ENCODE measurements at regions not wholly inside any gene's neighbourhood (a gene's known extent, or its start where the extent isn't known, plus 50 kb on each side); places are given as distances from the start of the nearest gene placed in this dataset.
"Not testable (repeated sequence)": the region's sequence is repeated elsewhere in the genome, so short reads cannot be mapped to it uniquely, and the experiment has no call there.

GRCh38 chr6:23533944-23534343 lies 592.1 kb upstream of the NRSN1 start:
- Mint-ChIP-seq H3K27me3 (no peaks in the 10 kb centered on the region), H3K36me3 (peaks cover 3% of the 10 kb centered on the region), H3K4me3 (no peak overlapping the region), H3K4me1 (ENCODE audit: unreplicated experiment) (peaks cover 5% of the 10 kb centered on the region), H3K27ac (no peak overlapping the region), H3K9me3 (peaks cover 12% of the 10 kb centered on the region)
- DNase-seq (ENCODE audit: extremely low spot score, unreplicated experiment) = no peak
- no peak for TF ChIP-seq CTCF (conservative IDR thresholded peaks at IDR 0.05)

GRCh38 chr6:23534351-23534750 lies 591.7 kb upstream of the NRSN1 start:
- H3K4me3 Mint-ChIP-seq = no peak overlapping the region
- TF ChIP-seq CTCF (conservative IDR thresholded peaks at IDR 0.05) = no peak
- no peak for DNase-seq (ENCODE audit: extremely low spot score, unreplicated experiment)
- no peak overlapping the region for H3K27ac Mint-ChIP-seq
- peaks cover 5% of the 10 kb centered on the region for H3K4me1 Mint-ChIP-seq (ENCODE audit: unreplicated experiment)
- peaks cover 3% of the 10 kb centered on the region for H3K36me3 Mint-ChIP-seq
- H3K27me3 Mint-ChIP-seq = no peaks in the 10 kb centered on the region
- peaks cover 9% of the 10 kb centered on the region for H3K9me3 Mint-ChIP-seq

- no peak for TF ChIP-seq CTCF (conservative IDR thresholded peaks at IDR 0.05)
- Mint-ChIP-seq H3K4me1 (ENCODE audit: unreplicated experiment) (peaks cover 5% of the 10 kb centered on the region), H3K4me3 (no peak overlapping the region), H3K27me3 (no peaks in the 10 kb centered on the region), H3K27ac (no peak overlapping the region), H3K9me3 (peaks cover 9% of the 10 kb centered on the region), H3K36me3 (peaks cover 3% of the 10 kb centered on the region)
- DNase-seq (ENCODE audit: extremely low spot score, unreplicated experiment) = no peak
Observed at GRCh38 chr6:23535101-23535500, 590.9 kb upstream of the NRSN1 start.

GRCh38 chr6:23537828-23538227 lies 588.2 kb upstream of the NRSN1 start:
- Mint-ChIP-seq H3K27ac (no peak overlapping the region), H3K9me3 (peaks cover 9% of the 10 kb centered on the region), H3K27me3 (no peaks in the 10 kb centered on the region), H3K4me3 (no peak overlapping the region), H3K4me1 (ENCODE audit: unreplicated experiment) (no peaks in the 10 kb centered on the region), H3K36me3 (peaks cover 3% of the 10 kb centered on the region)
- no peak for DNase-seq (ENCODE audit: extremely low spot score, unreplicated experiment)
- TF ChIP-seq CTCF (conservative IDR thresholded peaks at IDR 0.05) = no peak

GRCh38 chr6:23547851-23548250 lies 578.2 kb upstream of the NRSN1 start:
- Mint-ChIP-seq H3K36me3 (peaks cover 5% of the 10 kb centered on the region), H3K27ac (no peak overlapping the region), H3K9me3 (peaks cover 11% of the 10 kb centered on the region), H3K4me3 (no peak overlapping the region), H3K27me3 (no peaks in the 10 kb centered on the region), H3K4me1 (ENCODE audit: unreplicated experiment) (peaks cover 6% of the 10 kb centered on the region)
- peak; percentile 55 for TF ChIP-seq CTCF (conservative IDR thresholded peaks at IDR 0.05)
- no peak for DNase-seq (ENCODE audit: extremely low spot score, unreplicated experiment)

GRCh38 chr6:23554953-23555352 lies 571.1 kb upstream of the NRSN1 start:
- H3K27ac Mint-ChIP-seq; H3K4me3 Mint-ChIP-seq; DNase-seq (ENCODE audit: extremely low spot score, unreplicated experiment); H3K4me1 Mint-ChIP-seq (ENCODE audit: unreplicated experiment); H3K36me3 Mint-ChIP-seq; H3K27me3 Mint-ChIP-seq: not testable (repeated sequence)
- peaks cover 14% of the 10 kb centered on the region for H3K9me3 Mint-ChIP-seq

All from type B pancreatic cell (in vitro differentiated cells).